Mesothelial cell of epicardium (in vitro differentiated cells): ENCODE measurements at regions not wholly inside any gene's neighbourhood (a gene's known extent, or its start where the extent isn't known, plus 50 kb on each side); places are given as distances from the start of the nearest gene placed in this dataset.

Experiments used
- DNase-seq, 2 experiments: peaks; one replicate each; pipeline ENCODE4 v3.0.0; 2021; ENCODE audit warnings: low spot score in 2 of 2; ENCODE audit not compliant: unreplicated experiment in 2 of 2
- H3K27ac Mint-ChIP-seq: 2 replicates; pipeline ENCODE4 v1.8.0; 2021; ENCODE audit warnings: mixed read lengths
- H3K27me3 Mint-ChIP-seq: 2 replicates; pipeline ENCODE4 v1.8.0; 2021; ENCODE audit warnings: low read depth, mixed read lengths
- H3K36me3 Mint-ChIP-seq: 2 replicates; pipeline ENCODE4 v1.8.0; 2021; ENCODE audit warnings: mixed read lengths
- H3K4me1 Mint-ChIP-seq: 2 replicates; pipeline ENCODE4 v1.8.0; 2021; ENCODE audit warnings: mixed read lengths
- H3K4me3 Mint-ChIP-seq: 2 replicates; pipeline ENCODE4 v1.8.0; 2021; ENCODE audit warnings: mild to moderate bottlenecking, moderate library complexity, mixed read lengths
- H3K9me3 Mint-ChIP-seq: 2 replicates; pipeline ENCODE4 v1.8.0; 2021; ENCODE audit warnings: mixed read lengths
- TF ChIP-seq, protein P1 (sequence below): fragments of 200-600 bp; sonication (generic); IDR thresholded peaks from one replicate; pipeline ENCODE4 v1.5.0; 2021; ENCODE audit warnings: antibody characterized with exemption; ENCODE audit not compliant: unreplicated experiment

DNA sequence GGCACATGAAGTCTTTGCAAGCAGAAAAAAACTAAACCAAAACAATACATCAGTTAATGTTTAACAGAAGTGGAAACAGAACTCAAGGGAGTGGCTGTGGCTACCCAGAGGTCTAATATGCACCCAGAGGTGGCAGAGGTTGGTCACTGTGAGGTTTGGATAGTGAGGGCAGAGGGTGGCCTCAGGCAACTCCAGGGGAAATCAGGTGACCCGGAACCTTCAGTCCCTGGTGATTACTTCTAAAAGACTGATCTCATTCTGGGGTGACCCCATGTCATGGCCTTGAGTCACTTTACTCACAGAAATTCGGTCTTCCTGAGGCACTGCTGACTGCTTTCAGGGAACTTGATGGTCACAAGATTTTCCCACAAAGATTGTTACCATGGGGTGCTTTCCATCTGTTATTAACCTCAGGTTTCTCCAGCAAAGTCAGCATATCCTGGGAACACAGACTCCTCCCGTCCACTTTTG, 99.4 kb downstream of the TMEM17 start:
- H3K4me1 Mint-ChIP-seq, result peaks cover 39% of the 10 kb centered on the region
- no peak overlapping the region for H3K4me3 Mint-ChIP-seq
- H3K27me3 Mint-ChIP-seq, result no peaks in the 10 kb centered on the region
- H3K27ac Mint-ChIP-seq, result no peak overlapping the region
- peaks cover 4% of the 10 kb centered on the region for H3K36me3 Mint-ChIP-seq
- H3K9me3 Mint-ChIP-seq, result peaks cover 5% of the 10 kb centered on the region
- no peak for DNase-seq
- TF ChIP-seq, protein P1, sequence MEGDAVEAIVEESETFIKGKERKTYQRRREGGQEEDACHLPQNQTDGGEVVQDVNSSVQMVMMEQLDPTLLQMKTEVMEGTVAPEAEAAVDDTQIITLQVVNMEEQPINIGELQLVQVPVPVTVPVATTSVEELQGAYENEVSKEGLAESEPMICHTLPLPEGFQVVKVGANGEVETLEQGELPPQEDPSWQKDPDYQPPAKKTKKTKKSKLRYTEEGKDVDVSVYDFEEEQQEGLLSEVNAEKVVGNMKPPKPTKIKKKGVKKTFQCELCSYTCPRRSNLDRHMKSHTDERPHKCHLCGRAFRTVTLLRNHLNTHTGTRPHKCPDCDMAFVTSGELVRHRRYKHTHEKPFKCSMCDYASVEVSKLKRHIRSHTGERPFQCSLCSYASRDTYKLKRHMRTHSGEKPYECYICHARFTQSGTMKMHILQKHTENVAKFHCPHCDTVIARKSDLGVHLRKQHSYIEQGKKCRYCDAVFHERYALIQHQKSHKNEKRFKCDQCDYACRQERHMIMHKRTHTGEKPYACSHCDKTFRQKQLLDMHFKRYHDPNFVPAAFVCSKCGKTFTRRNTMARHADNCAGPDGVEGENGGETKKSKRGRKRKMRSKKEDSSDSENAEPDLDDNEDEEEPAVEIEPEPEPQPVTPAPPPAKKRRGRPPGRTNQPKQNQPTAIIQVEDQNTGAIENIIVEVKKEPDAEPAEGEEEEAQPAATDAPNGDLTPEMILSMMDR, result no peak

DNA sequence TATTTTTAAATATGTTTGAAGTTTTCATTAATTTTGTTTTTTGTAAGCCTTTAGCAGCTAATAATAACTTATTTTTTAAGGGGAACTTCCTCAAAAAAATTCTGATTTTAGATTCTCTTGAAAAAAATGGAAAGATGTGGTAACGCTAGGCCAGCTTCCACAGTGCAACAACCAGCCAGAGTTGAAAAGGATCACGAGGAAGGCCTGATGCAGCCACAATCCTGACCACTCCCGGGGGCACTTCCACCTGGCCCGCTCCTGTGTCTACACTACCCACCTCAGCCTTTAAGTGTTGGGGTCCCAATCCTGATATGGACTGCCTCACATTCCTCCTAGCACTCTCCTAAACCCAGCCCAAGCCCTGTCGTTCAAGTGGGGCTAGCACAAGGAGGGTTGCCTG, 101.1 kb downstream of the TMEM17 start:
- Mint-ChIP-seq H3K4me1 (peaks cover 22% of the 10 kb centered on the region), H3K4me3 (no peak overlapping the region), H3K27ac (no peak overlapping the region), H3K27me3 (no peaks in the 10 kb centered on the region), H3K36me3 (peaks cover 4% of the 10 kb centered on the region), H3K9me3 (peaks cover 5% of the 10 kb centered on the region)
- TF ChIP-seq, protein P1, result no peak
- no peak for DNase-seq

DNA sequence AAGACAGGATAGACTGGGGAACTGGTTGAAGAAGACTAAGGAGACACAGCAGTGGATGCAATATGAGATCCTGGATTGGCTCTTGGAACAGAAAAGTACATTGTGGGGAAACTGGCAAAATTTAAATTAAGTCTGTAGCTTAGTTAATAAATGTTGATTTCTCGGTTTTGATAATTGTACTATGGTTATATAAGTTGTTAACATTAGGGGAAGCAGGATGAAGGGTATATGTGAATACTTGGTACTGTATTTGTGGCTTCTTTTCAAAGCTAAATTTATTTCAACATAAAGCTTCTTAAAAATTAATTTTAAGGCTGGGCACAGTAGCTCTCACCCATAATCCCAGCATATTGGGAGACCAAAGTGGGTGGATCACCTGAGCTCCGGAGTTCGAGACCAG, 103.8 kb downstream of the TMEM17 start:
- H3K9me3 Mint-ChIP-seq, result peaks cover 5% of the 10 kb centered on the region
- TF ChIP-seq, protein P1, result no peak
- peaks cover 4% of the 10 kb centered on the region for H3K36me3 Mint-ChIP-seq
- no peaks in the 10 kb centered on the region for H3K27me3 Mint-ChIP-seq
- H3K27ac Mint-ChIP-seq, result no peak overlapping the region
- H3K4me1 Mint-ChIP-seq, result peaks cover 3% of the 10 kb centered on the region
- no peak for DNase-seq
- H3K4me3 Mint-ChIP-seq, result no peak overlapping the region

- Mint-ChIP-seq H3K4me3 (no peak overlapping the region), H3K27me3 (no peaks in the 10 kb centered on the region), H3K27ac (no peak overlapping the region), H3K4me1 (no peaks in the 10 kb centered on the region), H3K36me3 (peaks cover 4% of the 10 kb centered on the region), H3K9me3 (peaks cover 5% of the 10 kb centered on the region)
- no peak for DNase-seq
- TF ChIP-seq, protein P1, result no peak
Observed at GRCh38 chr2:62398356-62398755, 107.6 kb downstream of the TMEM17 start.

DNA sequence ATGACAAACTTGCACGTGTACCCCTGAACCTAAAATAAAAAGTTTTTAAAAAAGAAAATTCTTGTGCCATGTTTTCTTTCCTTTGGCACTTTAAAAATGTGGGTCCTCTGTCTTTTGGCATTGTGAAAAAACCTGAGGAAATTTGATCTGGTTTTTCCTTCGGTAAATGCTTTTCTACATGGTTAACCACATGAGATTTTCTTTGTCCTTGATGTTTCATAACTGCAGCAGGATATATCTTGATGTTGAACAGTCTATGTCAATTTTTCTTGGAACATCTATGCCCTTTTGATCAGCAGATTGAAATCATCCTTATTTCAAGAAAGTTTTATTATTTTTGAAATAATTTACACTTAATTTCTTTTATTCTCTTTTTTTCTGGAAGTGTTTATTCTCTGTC, 109.1 kb downstream of the TMEM17 start:
- no peak for DNase-seq
- Mint-ChIP-seq H3K9me3 (peaks cover 7% of the 10 kb centered on the region), H3K36me3 (peaks cover under 1% of the 10 kb centered on the region), H3K4me3 (no peak overlapping the region), H3K27ac (no peak overlapping the region), H3K27me3 (no peaks in the 10 kb centered on the region), H3K4me1 (no peaks in the 10 kb centered on the region)
- TF ChIP-seq, protein P1, result no peak

GRCh38 chr2:62393293-62393692, 112.7 kb downstream of the TMEM17 start:
- Mint-ChIP-seq H3K27ac (no peak overlapping the region), H3K4me3 (no peak overlapping the region), H3K27me3 (no peaks in the 10 kb centered on the region), H3K36me3 (no peaks in the 10 kb centered on the region), H3K9me3 (peaks cover 11% of the 10 kb centered on the region), H3K4me1 (no peaks in the 10 kb centered on the region)
- TF ChIP-seq, protein P1, result no peak
- DNase-seq, result no peak
